ENCODE measurements at regions not wholly inside any gene's neighbourhood (a gene's known extent, or its start where the extent isn't known, plus 50 kb on each side); places are given as distances from the start of the nearest gene placed in this dataset.

DNA sequence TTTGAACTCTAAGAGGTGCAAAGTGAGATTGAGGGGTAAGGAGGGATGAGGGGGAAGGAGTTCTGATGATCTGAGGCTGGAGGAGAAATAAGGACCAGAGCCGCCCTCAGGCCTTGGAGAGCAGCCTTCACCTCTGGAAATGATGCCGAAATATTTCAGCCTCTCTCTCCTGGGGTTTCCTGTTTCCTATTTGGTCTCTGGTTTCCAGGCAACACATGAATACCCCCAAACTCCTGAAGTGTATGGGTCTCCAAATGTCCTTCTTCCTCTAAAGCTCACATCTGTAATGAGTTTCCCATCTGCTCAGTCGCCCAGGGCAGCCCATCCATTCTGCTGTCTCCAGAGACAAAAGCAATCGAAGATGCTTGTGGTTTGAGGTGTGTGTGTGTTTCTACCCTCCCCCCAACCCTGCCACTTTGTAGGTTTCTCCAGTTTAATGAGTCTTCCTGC lies 52.0 kb upstream of the FAM20B start:
- DNase-seq (ENCODE audit: low read depth, low spot score): peak; percentile 58
